Hematopoietic multipotent progenitor cell treated with erythropoietin and hydrocortisone succinate and interleukin-3 and kit ligand, for 17 days (in vitro differentiated cells): ENCODE measurements at regions not wholly inside any gene's neighbourhood (a gene's known extent, or its start where the extent isn't known, plus 50 kb on each side); places are given as distances from the start of the nearest gene placed in this dataset.

Source experiments
- DNase-seq: peaks from one replicate; pipeline ENCODE4 v3.0.0-alpha.2; 2015; ENCODE audit warnings: low spot score

GRCh38 chr3:118556983-118557382 lies 477.7 kb downstream of the IGSF11 start:
- no peak for DNase-seq

- no peak for DNase-seq
These were observed 477.1 kb downstream of the IGSF11 start for GRCh38 chr3:118557513-118557912.

DNA sequence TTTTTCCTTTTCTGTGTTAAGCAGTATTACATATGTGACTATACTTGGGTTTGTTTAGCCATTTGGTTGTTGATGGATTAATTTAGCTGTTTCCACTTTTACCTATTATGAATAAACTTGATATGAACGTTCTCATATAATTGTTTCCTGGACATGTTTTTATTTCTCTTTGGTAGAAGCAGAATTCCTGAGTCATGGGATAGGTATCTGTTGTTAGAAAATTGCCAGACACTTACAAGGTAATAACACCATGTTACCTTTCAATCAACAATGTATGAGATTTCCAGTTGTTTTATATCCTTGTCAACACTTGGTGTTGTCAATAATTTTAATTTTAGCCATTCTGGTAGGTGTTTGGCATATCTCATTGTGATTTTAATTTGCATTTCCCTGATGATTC lies 475.4 kb downstream of the IGSF11 start:
- DNase-seq, result no peak

GRCh38 chr3:118564800-118565199 lies 469.8 kb downstream of the IGSF11 start:
- no peak for DNase-seq

- DNase-seq, result no peak
These were observed 460.7 kb downstream of the IGSF11 start for GRCh38 chr3:118573912-118574311.

GRCh38 chr3:118577055-118577777 lies 457.4 kb downstream of the IGSF11 start:
- DNase-seq, result no peak

DNA sequence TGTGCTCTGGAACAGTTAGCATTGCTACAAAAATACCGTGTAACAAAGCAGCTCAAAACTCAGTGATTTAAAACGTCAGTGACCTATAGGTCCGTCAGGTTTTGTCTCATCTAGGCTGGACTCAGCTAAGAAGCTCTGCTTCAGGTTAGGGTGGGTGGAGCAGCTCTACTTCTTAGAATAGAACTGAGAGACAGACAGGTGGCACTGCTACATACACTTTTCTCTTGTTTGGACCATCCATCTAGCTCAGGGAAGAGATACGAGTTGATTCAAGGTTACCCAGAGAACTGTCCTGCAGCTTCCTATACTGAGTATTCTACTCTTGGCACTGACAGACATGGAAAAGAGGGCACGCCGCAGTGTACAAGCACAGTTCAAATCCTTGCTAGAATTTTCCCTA lies 456.1 kb downstream of the IGSF11 start:
- DNase-seq, result no peak

DNA sequence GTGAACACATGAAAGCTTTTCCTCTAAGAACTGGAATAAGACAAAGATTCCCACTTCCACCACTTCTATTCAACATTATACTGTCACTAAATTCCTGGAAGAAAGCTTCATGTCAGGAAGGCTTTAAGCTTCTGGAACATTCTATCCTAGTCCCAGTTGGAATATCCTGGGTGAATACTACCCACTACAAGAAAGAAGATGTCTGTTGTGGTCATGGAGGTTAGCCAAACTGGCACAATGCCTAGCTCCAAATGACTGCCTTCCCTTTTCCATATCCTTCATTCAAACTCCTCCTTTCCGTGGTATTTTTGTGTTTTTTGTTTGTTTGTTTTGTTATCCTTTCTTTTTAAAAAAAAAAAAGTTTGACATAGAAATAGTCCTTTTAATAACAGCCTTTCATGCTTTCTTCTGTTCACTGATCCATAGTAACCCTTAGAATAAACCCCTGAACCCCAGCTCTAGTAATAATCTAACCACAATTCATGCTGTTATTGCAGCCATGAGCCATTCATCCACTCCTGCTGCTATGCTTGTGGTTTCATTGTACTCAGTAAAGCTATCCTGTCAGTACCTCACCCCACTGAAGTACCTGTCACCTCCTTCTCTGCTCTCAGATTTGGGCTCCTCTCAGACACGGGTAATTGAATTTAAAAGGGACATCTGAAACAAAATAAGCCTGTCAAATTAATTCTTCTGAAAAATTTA lies 447.5 kb downstream of the IGSF11 start:
- no peak for DNase-seq

GRCh38 chr3:118587847-118588246 lies 446.8 kb downstream of the IGSF11 start:
- no peak for DNase-seq

DNA sequence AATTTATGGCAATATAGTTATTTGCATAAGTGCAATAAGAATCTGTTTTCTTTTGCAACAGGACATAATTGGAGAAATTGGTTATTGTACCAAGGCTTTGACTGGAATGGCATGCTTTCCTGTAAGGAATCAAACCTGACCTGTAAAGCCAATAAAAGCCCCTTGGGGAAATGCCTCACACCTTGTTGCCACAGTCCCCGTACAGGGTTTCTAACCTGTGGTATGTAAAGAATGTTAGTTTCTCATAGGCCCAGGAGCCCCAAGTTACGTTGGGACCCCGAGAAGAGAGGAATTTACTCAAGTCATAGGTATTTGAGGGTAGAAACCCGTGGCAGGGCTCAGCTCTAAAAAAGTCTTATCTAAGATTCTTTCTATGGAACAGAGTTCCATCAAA lies 441.4 kb downstream of the IGSF11 start:
- DNase-seq, result no peak

GRCh38 chr3:118597184-118597583 lies 437.5 kb downstream of the IGSF11 start:
- no peak for DNase-seq

GRCh38 chr3:118607915-118608820 lies 426.5 kb downstream of the IGSF11 start:
- DNase-seq, result no peak

- DNase-seq, result no peak
These were observed 416.2 kb downstream of the IGSF11 start for GRCh38 chr3:118618247-118619040.

GRCh38 chr3:118626453-118626852 lies 408.2 kb downstream of the IGSF11 start:
- DNase-seq, result no peak

- no peak for DNase-seq
These were observed 405.8 kb downstream of the IGSF11 start for GRCh38 chr3:118628704-118629341.

DNA sequence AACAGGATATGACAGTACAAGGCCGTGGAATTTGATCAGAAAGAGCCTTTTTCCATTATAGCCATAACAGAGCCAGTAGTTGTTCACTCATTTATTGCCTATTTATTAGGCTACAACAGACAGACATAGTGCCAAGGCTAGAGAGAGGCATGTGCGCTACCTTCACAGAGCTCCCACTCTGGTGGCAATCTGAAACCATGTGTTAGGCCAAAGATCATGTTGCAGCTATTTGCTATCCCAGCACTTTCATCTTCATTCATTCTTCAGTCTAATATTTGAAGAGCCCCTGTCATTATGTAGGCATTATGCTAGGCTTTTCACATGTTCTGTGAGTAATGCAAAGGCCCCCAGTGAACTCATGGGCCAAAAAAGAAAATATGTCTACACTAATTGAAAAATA lies 404.8 kb downstream of the IGSF11 start:
- no peak for DNase-seq

DNA sequence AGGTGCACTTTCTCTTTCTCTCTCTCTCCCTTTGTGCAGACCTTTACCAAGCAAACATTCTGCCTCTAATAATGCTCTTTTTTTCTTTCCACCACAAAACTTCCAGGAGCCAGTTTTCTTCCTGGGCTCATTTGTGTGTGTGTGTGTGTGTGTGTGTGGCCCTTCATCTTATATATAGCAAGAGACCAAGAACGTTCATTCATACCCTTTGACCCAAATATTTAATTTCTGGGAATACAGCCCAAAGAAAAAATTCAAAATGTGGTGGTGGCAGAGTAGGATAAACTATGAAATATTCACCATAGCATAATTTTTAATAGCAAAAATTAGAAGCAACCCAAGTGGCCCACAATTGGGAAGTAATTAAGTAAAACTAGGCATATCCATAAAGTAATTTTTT lies 398.9 kb downstream of the IGSF11 start:
- DNase-seq, result no peak

GRCh38 chr3:118636841-118637240 lies 397.8 kb downstream of the IGSF11 start:
- DNase-seq, result no peak

DNA sequence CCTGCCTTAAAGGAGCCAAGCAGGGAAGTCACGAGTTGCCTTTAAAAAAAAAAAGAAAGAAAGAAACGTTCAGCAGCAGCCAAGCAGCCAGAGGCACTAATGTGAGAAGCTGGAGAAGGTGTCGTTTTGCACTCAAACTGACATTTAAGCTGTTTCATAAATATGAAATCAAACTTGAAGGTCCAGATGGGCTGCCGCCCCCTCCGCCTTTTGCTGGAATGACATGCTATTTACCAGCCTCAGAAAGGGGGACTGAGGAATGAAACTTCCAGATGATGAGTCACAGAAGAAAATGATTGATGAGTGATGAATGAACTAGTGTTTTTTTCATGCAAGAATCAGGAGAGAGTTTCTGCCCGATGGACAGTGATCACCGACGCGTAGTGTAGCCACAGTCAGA lies 396.8 kb downstream of the IGSF11 start:
- DNase-seq, result no peak

DNA sequence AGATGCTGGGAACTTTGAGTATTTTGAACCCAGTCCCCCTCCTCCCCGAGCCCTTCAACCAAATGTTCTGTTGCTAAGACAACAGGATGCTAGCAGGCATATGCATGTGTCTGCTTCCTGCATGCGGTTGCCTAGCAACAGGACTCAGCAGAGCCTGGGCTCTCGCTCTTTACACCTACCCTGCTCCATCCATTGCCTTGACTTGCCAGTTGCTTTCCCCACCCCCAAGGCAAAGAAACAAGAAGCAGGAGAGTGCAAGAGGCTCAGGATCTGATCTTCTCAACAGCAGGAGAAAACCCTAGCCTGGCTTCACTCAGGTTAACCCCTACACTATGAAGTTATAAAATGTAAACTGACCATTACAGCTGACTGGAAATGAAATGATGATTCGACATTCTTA lies 393.0 kb downstream of the IGSF11 start:
- DNase-seq, result no peak

- no peak for DNase-seq
These were observed 363.5 kb downstream of the IGSF11 start for GRCh38 chr3:118671192-118671591.
